HG03108 (cell line): ENCODE measurements at regions not wholly inside any gene's neighbourhood (a gene's known extent, or its start where the extent isn't known, plus 50 kb on each side); places are given as distances from the start of the nearest gene placed in this dataset.

Experiments
- ATAC-seq: cut with Tn5 transposase; IDR thresholded peaks from one replicate; pipeline ENCODE4 v1.9.1; 2021; ENCODE audit warnings: moderate library complexity; ENCODE audit not compliant: unreplicated experiment

DNA sequence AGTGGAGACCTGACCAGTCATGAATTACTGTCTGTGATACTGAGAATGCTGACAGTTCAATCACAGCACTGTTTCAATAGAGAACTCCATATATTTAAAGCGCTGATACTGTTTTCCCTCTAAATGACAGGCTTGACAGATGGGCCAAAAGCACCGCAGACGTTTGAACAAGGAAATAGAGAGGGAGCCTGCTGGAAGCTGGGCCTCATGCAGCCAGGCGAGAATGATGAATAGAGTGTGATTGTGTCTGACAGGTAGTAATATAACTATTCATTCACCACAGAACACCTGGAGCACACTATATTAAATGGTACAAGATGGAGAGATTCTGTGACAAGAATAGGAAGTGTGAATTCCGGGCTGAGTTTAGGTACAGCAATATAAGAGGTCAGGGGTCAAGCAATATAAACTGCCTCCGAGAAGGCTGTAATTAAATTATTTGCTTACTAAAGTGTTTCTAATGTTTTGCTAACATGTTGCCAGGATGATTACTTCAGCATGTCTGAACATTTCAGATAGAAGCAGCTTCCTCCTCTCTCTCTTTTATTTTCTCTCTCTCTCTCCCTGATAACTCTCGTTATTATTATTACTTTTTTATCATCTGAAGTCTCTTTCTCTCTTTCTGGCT is 297.7 kb downstream of the CSNK1G3 start:
- ATAC-seq = no peak

- no peak for ATAC-seq
Observed at GRCh38 chr5:123808461-123809380, 296.7 kb downstream of the CSNK1G3 start.

DNA sequence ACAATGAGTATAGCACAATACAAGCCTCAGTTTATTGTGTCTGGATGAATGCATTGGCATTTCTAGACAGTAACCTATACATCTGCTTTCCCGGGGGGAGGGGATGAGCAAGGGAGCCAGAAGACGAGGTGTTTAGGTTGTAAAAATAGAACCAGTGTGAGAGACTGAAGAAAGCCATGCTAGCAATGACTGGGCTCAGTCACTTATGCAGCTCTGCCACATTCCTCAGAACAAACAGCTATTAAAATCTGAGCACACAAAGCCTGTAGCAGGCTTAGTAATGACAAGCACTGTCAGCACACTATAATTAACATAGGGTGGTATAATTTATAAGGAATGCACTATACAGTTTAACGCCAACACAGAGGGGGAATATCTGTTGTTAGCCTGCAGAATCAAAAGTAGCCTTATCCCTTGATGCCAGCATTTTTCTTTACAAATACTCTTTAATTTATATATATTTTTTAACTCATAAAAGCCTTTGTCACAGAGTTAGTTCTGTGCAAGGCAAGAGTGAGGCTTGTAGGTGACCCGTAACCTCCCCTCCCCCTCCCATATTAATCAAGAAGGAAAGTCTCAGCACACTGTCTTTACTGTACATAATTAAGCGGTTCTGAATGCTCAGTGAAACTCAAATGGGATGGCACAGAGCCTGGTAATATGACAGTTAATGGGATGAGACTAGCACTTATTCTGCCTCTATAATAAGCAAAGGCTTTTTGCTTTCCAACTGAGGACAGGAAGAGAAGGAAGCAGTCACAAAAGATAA is 295.4 kb downstream of the CSNK1G3 start:
- no peak for ATAC-seq

DNA sequence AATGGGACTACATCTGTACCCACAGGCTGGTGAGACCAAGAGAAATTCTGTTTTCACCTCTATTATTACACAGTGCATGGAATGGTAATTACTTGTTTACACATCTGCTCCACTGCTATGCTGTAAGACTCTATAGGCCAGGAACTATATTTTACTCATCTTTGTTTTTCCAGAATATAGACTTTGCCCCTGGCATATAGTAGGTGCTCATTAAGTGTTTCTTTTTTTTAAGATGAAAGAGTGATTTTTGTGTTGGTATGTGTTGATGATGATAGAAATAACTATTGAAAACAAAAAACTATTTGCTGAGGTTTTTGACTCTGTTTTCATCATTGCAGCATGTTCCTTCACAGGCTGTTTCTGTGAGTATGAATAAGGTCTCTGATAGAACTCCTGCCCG is 294.7 kb downstream of the CSNK1G3 start:
- no peak for ATAC-seq

- no peak for ATAC-seq
Observed at GRCh38 chr5:123805300-123805699, 293.3 kb downstream of the CSNK1G3 start.

GRCh38 chr5:123803359-123803758 is 291.4 kb downstream of the CSNK1G3 start:
- ATAC-seq = no peak

- ATAC-seq = no peak
Observed at GRCh38 chr5:123802298-123802951, 290.4 kb downstream of the CSNK1G3 start.

- no peak for ATAC-seq
Observed at GRCh38 chr5:123800640-123801039, 288.7 kb downstream of the CSNK1G3 start.

DNA sequence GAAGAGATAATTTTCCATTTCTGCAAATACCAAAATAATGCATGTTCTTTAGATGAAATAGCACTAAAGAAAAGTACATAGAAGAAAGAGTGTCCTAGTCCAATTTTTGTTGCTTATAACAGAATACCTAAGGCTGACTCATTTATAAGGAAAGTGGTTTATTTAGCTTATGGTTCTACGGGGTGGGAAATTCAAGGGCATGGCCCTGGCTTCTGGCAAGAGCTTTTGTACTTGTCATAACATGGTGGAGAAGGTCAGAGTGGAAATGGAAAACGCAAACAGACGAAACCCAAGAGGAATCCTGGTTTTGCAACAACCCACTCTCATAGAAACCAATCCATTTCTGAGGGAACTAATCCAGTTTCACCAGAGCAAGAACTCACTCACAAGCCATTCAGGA is 283.7 kb downstream of the CSNK1G3 start:
- no peak for ATAC-seq

- no peak for ATAC-seq
Observed at GRCh38 chr5:123790226-123790625, 278.2 kb downstream of the CSNK1G3 start.

GRCh38 chr5:123787635-123788034 is 275.7 kb downstream of the CSNK1G3 start:
- no peak for ATAC-seq

DNA sequence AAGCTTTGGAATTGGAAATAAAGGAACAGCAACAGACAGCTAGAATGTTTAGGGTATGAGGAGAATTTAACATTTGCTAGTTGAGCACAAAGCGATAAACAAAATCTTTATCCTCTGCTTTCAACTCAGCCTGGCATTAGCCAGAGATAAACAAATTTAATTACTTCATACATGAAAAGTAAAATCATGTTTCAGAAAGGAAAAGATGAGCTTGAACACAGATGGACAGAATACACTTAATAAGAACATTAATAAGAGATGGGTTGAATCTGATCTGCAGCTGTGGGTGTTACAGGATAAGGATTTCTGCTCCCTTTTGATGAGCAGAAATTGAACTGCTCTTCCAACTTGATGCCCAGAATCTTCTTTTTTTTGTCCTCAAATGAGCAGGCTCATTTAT is 275.2 kb downstream of the CSNK1G3 start:
- no peak for ATAC-seq

DNA sequence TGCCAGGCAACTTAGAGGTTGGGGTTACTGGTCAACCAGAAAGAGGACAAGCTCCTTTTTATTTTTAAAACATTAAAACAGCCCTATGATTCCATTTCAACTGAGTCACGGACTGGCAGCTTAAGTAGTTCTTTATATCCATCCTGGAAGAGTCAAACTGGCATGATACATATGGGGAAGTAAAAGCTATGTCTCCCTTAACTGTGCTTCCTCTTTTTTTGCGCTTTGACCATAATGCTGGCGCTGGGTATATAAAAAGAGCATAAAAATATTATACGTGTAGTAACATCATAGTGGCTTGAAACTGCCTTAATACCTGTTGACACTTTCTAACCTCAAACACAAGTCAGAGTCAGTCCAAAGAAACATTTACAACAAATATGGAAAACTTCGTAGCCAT is 274.4 kb downstream of the CSNK1G3 start:
- ATAC-seq = no peak

DNA sequence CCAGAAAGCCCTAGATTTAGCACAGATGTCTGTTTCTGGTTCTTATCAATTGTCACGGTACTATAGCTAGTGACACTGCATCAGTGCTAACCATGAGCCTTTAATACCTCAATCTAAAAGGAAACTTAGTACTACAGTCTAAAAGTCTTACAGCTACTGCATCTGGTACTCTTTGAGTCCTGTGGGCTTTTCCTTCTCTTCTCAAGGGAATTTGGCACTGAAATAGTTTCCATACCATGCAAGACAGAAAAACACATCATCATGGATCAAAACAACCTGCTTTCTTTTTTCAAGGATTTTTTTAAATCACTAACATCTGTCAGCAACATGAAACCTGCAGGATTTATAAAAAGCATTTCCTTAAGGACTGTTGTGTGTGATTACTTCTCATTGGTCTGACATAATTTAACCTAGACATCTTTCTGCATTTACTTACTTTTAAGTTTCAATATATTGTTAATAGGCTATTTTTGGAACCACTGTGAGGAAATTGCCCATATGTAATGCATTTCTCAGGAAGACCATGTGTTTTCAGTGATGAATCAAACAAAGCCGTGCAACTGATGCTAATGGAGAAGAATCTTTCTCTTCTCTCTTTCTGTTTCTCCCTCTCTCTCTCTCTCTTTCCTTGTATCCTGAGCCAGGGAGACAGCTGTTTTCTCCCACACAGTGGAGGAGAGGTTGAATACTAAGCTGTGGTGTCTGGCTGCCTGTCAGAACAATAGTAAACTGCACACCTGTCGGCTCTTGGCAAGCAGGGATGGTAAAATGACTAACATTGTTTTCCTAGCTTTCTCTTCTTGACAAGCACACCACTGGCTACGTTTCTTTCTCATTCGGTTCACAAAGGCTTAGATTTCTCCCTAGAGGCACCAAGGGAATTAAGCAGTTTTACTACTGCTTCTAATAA is 273.4 kb downstream of the CSNK1G3 start:
- ATAC-seq = no peak

DNA sequence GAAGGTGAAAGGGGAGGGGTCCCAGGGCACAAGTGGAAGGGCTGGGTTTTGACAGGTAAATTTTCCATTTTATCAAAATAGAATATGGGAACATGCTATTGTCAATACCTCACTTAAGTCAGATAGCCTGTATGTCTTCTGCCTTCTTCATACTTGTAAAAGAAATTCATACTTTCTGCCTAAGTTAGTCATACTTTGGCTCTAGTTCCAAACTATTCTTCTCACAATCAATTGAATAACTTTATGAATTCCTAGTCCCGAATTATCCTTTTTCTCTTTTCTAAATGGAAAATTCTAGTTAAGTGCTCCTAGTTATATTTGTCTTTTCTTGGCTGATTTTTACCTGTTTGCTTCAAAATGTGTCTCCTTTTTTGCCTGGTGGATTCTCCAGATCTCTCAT is 271.4 kb downstream of the CSNK1G3 start:
- ATAC-seq = no peak

DNA sequence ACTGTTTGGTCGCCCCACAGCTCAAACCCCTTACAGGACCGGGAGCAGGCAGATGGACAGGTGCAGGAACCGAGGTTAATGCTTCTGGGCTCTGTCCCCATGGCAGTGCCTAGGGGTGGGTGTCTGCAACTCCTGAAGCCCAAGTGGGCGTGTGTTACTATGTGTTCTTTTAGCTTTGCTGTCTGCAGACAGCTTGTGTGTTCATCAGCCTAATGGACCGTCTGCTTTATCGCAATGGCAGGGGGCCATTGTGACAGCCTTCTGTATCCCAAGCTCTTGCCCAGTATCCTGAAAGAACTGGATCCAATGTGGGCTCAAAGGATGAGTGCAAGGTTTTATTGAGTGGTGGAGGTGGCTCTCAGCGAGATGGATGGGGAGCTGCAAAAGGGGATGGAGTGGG is 266.7 kb downstream of the CSNK1G3 start:
- no peak for ATAC-seq

GRCh38 chr5:123776761-123777160 is 264.8 kb downstream of the CSNK1G3 start:
- no peak for ATAC-seq

GRCh38 chr5:123771715-123772114 is 259.7 kb downstream of the CSNK1G3 start:
- ATAC-seq = no peak

- no peak for ATAC-seq
Observed at GRCh38 chr5:123763201-123763600, 251.2 kb downstream of the CSNK1G3 start.

DNA sequence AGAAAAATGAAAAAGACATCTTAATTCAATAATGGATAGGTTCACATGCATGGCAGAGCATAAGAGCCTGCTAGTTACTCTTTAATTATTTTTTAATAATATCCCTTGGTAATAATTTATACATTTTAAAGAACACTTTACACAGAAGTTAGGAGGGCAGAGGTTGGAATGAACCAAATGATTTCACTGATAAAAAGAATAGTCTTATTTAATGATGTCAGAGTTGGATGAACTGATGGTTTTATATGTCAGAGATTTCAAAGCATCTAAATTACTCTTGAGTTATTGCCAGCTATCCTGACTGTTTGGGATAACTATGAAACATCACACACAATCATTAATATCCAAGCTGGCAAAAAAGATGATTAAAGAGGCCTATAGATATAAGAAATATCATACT is 244.8 kb downstream of the CSNK1G3 start:
- ATAC-seq = no peak
